ENCODE measurements at regions not wholly inside any gene's neighbourhood (a gene's known extent, or its start where the extent isn't known, plus 50 kb on each side); places are given as distances from the start of the nearest gene placed in this dataset.

DNA sequence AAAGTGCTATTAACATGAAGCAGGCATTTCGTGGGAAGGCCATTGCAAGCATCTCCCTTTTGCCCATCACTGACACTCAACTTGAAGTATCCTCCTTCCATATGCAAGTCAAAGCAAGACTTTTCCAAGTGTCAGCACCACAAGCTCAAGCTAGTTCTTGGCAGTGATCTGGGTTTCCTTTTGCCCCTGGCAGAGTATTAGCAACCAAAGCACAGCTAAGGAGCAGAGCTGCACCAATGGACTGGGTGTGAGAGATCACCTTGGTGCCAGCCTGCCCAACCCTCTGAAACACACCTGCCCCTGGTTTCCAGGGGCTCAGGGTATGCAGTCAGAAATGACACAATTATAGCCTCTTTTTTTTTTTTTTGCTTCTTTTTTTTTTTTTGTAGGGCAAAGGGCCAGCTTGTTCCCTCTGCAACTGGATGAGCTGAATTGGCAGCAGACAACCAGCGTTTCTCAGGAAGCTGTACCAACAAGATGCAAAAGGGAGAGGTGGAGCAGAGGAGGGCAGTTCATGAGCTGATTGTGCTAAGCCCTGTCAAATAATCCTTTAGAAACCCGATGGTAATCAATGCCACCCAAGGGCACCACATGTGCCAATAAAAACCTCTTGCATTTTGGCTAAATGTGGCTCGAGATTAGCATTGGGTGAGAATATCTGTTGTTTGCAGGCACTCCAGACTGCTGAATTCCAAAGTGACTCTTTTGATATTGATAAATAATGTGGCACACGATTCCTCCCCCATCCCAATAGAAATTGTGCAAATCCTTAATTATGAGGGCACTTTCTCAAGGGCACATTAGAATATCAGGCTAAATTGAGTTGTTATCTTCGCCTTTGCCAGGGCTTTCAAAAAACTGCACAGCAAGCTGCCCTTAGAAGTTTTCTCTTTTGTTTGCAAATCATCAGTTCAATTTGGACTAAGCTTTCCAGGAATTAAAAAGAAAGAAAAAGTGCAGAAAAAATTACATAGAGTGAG lies 192.4 kb downstream of the GAS1 start:
- H3K4me3 Mint-ChIP-seq (ENCODE audit: unreplicated experiment) = no peak overlapping the region
- H3K36me3 Mint-ChIP-seq (ENCODE audit: unreplicated experiment) = no peaks in the 10 kb centered on the region
- TF ChIP-seq, protein P1, sequence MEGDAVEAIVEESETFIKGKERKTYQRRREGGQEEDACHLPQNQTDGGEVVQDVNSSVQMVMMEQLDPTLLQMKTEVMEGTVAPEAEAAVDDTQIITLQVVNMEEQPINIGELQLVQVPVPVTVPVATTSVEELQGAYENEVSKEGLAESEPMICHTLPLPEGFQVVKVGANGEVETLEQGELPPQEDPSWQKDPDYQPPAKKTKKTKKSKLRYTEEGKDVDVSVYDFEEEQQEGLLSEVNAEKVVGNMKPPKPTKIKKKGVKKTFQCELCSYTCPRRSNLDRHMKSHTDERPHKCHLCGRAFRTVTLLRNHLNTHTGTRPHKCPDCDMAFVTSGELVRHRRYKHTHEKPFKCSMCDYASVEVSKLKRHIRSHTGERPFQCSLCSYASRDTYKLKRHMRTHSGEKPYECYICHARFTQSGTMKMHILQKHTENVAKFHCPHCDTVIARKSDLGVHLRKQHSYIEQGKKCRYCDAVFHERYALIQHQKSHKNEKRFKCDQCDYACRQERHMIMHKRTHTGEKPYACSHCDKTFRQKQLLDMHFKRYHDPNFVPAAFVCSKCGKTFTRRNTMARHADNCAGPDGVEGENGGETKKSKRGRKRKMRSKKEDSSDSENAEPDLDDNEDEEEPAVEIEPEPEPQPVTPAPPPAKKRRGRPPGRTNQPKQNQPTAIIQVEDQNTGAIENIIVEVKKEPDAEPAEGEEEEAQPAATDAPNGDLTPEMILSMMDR (IDR thresholded peaks at IDR 0.05) = no peak
- H3K27me3 Mint-ChIP-seq (ENCODE audit: unreplicated experiment) = no peaks in the 10 kb centered on the region
- peaks cover 22% of the 10 kb centered on the region for H3K4me1 Mint-ChIP-seq (ENCODE audit: unreplicated experiment)
- DNase-seq (ENCODE audit: extremely low spot score, unreplicated experiment) = no peak
- H3K9me3 Mint-ChIP-seq (ENCODE audit: unreplicated experiment) = no peaks in the 10 kb centered on the region
- no peak overlapping the region for H3K27ac Mint-ChIP-seq (ENCODE audit: unreplicated experiment)

DNA sequence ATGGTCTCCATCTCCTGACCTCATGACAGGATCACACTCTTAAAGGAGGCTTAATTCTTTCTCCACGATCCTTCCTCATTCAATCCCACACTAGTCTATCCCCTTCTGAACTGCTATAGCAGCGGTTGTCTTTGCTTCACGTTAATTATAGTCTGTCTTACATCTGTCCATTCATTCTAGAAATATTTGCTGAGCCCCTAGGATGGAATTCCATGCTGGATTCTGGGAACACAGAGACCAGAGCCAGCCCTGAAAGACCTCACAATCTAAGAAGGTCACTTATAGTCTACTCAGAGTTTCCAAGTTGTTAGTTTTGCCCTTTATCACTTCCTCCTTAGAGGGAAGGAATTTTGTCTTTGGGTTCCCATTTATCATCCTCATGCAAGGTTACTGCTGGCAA lies 193.5 kb downstream of the GAS1 start:
- peaks cover 31% of the 10 kb centered on the region for H3K4me1 Mint-ChIP-seq (ENCODE audit: unreplicated experiment)

DNA sequence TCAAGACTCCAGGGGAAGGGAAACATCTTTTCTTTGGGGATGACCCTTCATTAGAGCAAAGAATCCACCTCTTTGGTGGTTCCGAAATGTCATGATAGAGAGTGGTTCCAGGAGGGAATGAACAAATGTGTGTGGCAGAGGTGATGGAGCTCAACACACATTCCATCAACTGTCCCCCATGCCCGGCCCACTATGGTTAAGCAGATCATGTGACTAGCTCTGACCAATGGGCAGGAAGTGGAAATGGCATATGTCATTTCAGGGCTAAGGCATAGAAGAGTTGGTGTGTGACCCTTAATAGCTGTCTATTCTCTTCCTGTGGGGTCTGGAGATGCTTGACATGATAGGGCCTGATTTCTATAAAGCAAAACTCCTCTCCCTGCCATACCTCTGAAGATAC lies 194.6 kb downstream of the GAS1 start:
- no peaks in the 10 kb centered on the region for H3K36me3 Mint-ChIP-seq (ENCODE audit: unreplicated experiment)
- H3K4me3 Mint-ChIP-seq (ENCODE audit: unreplicated experiment) = no peak overlapping the region
- H3K27me3 Mint-ChIP-seq (ENCODE audit: unreplicated experiment) = no peaks in the 10 kb centered on the region
- H3K27ac Mint-ChIP-seq (ENCODE audit: unreplicated experiment) = no peak overlapping the region
- TF ChIP-seq, protein P1 (IDR thresholded peaks at IDR 0.05) = no peak
- peak; percentile 57 for DNase-seq (ENCODE audit: extremely low spot score, unreplicated experiment)
- H3K9me3 Mint-ChIP-seq (ENCODE audit: unreplicated experiment) = no peaks in the 10 kb centered on the region
- peaks cover 31% of the 10 kb centered on the region for H3K4me1 Mint-ChIP-seq (ENCODE audit: unreplicated experiment)

More for the DNA sequence above, 193.5 kb downstream of the GAS1 start:
- Mint-ChIP-seq H3K27ac (ENCODE audit: unreplicated experiment) (no peak overlapping the region), H3K4me3 (ENCODE audit: unreplicated experiment) (no peak overlapping the region), H3K9me3 (ENCODE audit: unreplicated experiment) (no peaks in the 10 kb centered on the region), H3K27me3 (ENCODE audit: unreplicated experiment) (no peaks in the 10 kb centered on the region), H3K36me3 (ENCODE audit: unreplicated experiment) (no peaks in the 10 kb centered on the region)
- TF ChIP-seq, protein P1 (IDR thresholded peaks at IDR 0.05) = no peak
- no peak for DNase-seq (ENCODE audit: extremely low spot score, unreplicated experiment)

DNA sequence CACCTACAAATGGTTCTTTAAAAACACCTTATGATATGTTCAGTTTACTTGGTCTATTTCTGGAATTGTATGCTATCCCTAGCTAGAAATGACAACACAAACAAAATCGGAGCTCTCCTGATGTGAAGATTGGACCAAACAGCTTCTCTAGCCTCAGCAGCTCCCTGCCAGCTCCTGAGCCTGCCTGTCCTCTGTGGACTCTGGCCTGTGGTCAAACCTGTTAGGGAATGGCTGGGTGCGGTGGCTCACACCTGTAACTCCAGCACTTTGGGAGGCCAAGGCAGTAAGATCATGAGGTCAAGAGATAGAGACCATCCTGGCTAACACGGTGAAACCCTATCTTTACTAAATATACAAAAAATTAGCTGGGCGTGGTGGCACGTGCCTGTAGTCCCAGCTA lies 195.3 kb downstream of the GAS1 start:
- TF ChIP-seq, protein P1 (IDR thresholded peaks at IDR 0.05) = no peak
- H3K4me3 Mint-ChIP-seq (ENCODE audit: unreplicated experiment) = no peak overlapping the region
- no peak overlapping the region for H3K27ac Mint-ChIP-seq (ENCODE audit: unreplicated experiment)
- no peaks in the 10 kb centered on the region for H3K36me3 Mint-ChIP-seq (ENCODE audit: unreplicated experiment)
- H3K4me1 Mint-ChIP-seq (ENCODE audit: unreplicated experiment) = peaks cover 31% of the 10 kb centered on the region
- H3K27me3 Mint-ChIP-seq (ENCODE audit: unreplicated experiment) = no peaks in the 10 kb centered on the region
- no peak for DNase-seq (ENCODE audit: extremely low spot score, unreplicated experiment)
- H3K9me3 Mint-ChIP-seq (ENCODE audit: unreplicated experiment) = no peaks in the 10 kb centered on the region

DNA sequence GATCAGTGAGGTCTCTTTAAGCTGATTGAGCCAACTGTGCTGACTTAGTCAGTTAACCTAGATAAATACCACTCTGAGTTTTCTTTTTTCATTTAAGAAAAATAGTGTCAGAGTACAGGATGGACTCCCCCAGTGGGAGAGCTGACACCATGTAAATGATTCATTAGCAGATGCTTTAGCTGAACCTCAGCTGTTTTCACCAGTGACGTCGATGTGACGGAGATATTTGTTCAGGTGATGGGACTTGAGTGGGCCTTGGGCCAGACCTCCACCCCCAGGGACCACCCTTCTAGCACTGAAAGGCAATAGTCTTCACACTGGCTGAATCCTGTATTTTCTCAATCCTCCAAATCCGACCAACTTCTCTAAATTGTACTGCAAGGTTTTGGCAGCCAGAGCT lies 196.1 kb downstream of the GAS1 start:
- Mint-ChIP-seq H3K36me3 (ENCODE audit: unreplicated experiment) (no peaks in the 10 kb centered on the region), H3K9me3 (ENCODE audit: unreplicated experiment) (no peaks in the 10 kb centered on the region), H3K27ac (ENCODE audit: unreplicated experiment) (peak overlapping the region; percentile 23), H3K4me1 (ENCODE audit: unreplicated experiment) (peaks cover 31% of the 10 kb centered on the region), H3K4me3 (ENCODE audit: unreplicated experiment) (no peak overlapping the region), H3K27me3 (ENCODE audit: unreplicated experiment) (no peaks in the 10 kb centered on the region)
- no peak for DNase-seq (ENCODE audit: extremely low spot score, unreplicated experiment)
- TF ChIP-seq, protein P1 (IDR thresholded peaks at IDR 0.05) = no peak

Data from osteocyte (in vitro differentiated cells).